Activated naive CD8-positive, alpha-beta T cell treated with anti-CD3 and anti-CD28 coated beads, Interleukin-2, amount 10 ng/mL, durations not matched to agents 7 days and 5 days (primary cell): ENCODE measurements at regions not wholly inside any gene's neighbourhood (a gene's known extent, or its start where the extent isn't known, plus 50 kb on each side); places are given as distances from the start of the nearest gene placed in this dataset.

Source experiments
- ATAC-seq: fragments of 150-1000 bp; cut with Tn5 transposase; one replicate; pipeline ENCODE4 v1.10.0; 2021; ENCODE audit warnings: low read depth, moderate library complexity
- POLR2A ChIA-PET: fragments of 350-600 bp; sonication (Branson Sonifier 250); formaldehyde crosslinking; loops from one replicate; lab custom pipeline; 2021; ENCODE audit warnings: antibody characterized with exemption; lab: Charles Lee
- DNase-seq: peaks from one replicate; pipeline ENCODE4 v3.0.0; 2021
- H3K27ac Mint-ChIP-seq: one replicate; pipeline ENCODE4 v1.8.0; 2022; ENCODE audit warnings: mild to moderate bottlenecking, mixed read lengths
- H3K27me3 Mint-ChIP-seq: one replicate; pipeline ENCODE4 v1.8.0; 2022; ENCODE audit warnings: mild to moderate bottlenecking, moderate library complexity, mixed read lengths
- H3K36me3 Mint-ChIP-seq: one replicate; pipeline ENCODE4 v1.8.0; 2021; ENCODE audit warnings: mild to moderate bottlenecking, mixed read lengths
- H3K4me1 Mint-ChIP-seq: one replicate; pipeline ENCODE4 v1.8.0; 2021; ENCODE audit warnings: mixed read lengths
- H3K4me3 Mint-ChIP-seq: one replicate; pipeline ENCODE4 v1.8.0; 2022; ENCODE audit warnings: mild to moderate bottlenecking, moderate library complexity, mixed read lengths
- H3K9me3 Mint-ChIP-seq: one replicate; pipeline ENCODE4 v1.8.0; 2021; ENCODE audit warnings: mixed read lengths

DNA sequence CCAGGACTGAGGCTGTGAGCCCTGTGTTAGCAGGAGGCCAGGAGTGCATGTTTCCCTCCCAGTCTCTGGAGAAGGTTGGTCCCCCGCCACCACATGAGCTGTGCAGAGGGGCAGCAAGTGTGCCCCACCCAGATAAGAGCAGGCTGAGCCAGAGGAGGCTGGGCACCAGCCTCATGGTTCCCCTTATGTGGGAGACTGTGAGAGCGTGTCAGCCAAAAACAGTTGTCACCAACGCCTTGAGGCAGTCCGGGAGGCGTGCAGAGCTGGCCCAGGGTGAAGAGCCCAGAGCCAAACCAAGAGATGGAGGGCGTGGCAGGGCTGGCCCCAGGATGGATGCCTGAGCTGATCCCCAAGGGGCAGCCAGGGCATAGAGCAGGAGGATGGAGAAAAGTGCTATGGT is 128.7 kb upstream of the GLI2 start:
- no peak overlapping the region for H3K27ac Mint-ChIP-seq
- no peaks in the 10 kb centered on the region for H3K9me3 Mint-ChIP-seq
- no peak overlapping the region for H3K4me3 Mint-ChIP-seq
- DNase-seq (no peak), ATAC-seq (no peak)
- peaks cover 4% of the 10 kb centered on the region for H3K27me3 Mint-ChIP-seq
- peaks cover 3% of the 10 kb centered on the region for H3K4me1 Mint-ChIP-seq
- POLR2A ChIA-PET, result no interaction called here
- H3K36me3 Mint-ChIP-seq, result no peaks in the 10 kb centered on the region

DNA sequence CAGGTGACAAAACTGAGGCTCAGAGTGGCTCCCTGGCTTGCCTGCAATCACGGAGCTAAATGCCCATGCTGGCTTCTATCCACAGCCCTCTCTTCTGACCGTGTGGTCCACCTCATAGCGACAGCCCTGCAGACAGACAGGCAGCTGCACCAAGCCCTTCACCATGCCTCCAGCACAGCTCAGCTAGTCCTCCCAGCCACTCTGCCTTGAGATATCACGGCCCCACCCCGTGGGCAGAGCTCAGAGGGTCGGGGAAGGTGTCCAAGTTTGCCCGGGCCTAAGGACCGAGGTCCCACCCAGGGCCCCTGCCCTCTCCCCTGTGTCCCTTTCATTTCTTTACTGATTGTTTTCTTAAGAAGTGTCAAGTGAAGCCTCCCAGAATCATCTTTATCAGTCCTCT is 128.2 kb upstream of the GLI2 start:
- H3K9me3 Mint-ChIP-seq, result no peaks in the 10 kb centered on the region
- DNase-seq (no peak), ATAC-seq (no peak)
- H3K4me3 Mint-ChIP-seq, result no peak overlapping the region
- peaks cover 3% of the 10 kb centered on the region for H3K4me1 Mint-ChIP-seq
- no peak overlapping the region for H3K27ac Mint-ChIP-seq
- H3K27me3 Mint-ChIP-seq, result peaks cover 4% of the 10 kb centered on the region
- POLR2A ChIA-PET, result no interaction called here
- no peaks in the 10 kb centered on the region for H3K36me3 Mint-ChIP-seq

DNA sequence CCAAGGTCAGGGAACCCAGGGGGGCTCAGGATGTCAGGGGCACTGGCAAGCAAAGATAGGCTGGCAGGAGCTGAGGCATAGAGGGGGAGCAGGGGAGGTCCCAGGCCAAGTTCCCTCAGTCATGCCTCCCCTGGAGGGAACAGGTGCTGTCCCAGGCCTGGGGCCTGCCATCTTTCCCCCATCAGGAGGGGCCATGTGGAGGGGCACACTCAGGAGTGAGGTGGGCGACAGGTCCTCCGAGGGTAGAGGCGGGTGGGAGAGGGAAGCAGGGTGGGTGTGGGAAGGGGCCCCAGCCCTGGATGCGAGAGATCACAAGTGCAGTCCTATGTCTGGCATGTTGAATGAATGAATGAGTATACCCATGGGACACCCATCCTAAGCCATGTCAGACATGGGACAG is 127.7 kb upstream of the GLI2 start:
- Mint-ChIP-seq H3K27me3 (peaks cover 4% of the 10 kb centered on the region), H3K9me3 (no peaks in the 10 kb centered on the region), H3K4me3 (no peak overlapping the region), H3K4me1 (peaks cover 3% of the 10 kb centered on the region), H3K27ac (no peak overlapping the region), H3K36me3 (no peaks in the 10 kb centered on the region)
- POLR2A ChIA-PET, result no interaction called here
- DNase-seq, result no peak
- no peak for ATAC-seq

DNA sequence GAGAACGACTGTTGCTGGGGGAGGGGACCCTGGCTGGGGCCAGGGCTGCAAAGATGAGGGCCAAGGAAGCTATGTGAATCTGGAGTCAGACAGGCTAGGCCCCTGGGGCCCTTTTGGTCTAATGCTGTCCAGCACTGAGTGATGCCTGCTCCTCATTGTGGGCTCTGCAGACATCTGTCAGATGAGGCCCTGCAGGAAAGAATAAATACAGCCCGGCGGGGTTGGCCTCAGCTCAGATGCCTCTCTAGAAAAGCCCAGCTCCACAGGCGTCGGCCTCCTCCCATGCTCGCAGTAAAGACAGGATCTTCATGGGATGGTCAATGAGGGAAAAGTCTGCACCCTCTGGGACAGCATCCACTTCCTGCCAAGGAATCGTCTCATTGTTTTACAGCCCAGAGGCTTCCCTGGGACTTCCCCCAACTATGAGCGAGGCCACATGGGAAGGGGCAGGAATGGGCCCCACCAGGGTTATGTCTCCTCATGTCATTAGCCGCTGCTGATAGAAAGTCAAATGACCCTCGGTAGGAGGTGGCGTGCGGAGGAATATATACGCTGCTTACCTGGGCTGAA is 125.8 kb upstream of the GLI2 start:
- Mint-ChIP-seq H3K27ac (no peak overlapping the region), H3K4me1 (peaks cover 3% of the 10 kb centered on the region)
- POLR2A ChIA-PET, result no interaction called here

DNA sequence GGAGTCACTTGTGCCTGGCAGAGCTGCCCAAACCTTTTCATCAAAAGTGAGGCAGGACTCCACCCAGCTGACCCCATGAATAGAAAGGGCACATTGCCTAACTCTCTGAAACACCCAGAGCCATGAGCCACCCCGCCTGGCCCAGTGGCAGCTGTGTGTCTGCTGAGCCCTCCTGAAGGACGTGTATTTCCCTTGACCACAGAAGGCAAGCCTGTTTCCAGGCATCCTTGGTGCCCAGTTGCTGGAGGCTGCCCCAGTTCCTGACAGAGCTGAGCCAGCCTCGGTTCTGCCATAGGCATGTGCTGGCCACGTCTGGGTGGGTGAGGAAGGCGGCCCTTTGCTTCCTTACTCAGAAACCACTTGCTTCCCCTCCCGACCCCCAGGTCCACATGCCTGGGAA is 124.7 kb upstream of the GLI2 start:
- POLR2A ChIA-PET, result no interaction called here
- H3K4me1 Mint-ChIP-seq, result no peaks in the 10 kb centered on the region
- no peaks in the 10 kb centered on the region for H3K9me3 Mint-ChIP-seq
- H3K27me3 Mint-ChIP-seq, result no peaks in the 10 kb centered on the region
- H3K36me3 Mint-ChIP-seq, result no peaks in the 10 kb centered on the region
- H3K27ac Mint-ChIP-seq, result no peak overlapping the region
- no peak for ATAC-seq
- no peak for DNase-seq
- H3K4me3 Mint-ChIP-seq, result no peak overlapping the region

More for the DNA sequence above, 125.8 kb upstream of the GLI2 start:
- no peaks in the 10 kb centered on the region for H3K9me3 Mint-ChIP-seq
- ATAC-seq (no peak), DNase-seq (no peak)
- no peak overlapping the region for H3K4me3 Mint-ChIP-seq
- H3K27me3 Mint-ChIP-seq, result peaks cover 4% of the 10 kb centered on the region
- H3K36me3 Mint-ChIP-seq, result no peaks in the 10 kb centered on the region

DNA sequence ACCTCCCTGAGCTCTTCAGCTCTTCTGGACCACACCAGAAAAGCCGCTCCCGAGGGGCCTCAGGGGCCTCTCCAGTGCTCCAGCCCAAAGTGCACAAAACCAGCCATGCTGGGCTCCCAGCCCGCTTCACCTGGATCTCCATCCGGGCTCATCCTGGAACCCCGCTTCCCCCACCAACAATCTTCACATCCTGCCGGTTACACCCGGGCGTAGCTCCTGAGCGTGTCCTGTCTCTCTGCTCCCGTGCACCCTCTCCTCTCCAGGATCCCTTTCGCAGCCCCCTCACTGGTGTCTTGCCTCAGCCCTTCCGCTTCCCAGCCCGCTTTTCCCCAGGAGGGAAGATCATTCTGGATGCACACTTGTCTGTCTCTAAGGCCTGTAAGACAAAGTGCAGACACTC is 123.7 kb upstream of the GLI2 start:
- H3K9me3 Mint-ChIP-seq, result no peaks in the 10 kb centered on the region
- no peaks in the 10 kb centered on the region for H3K4me1 Mint-ChIP-seq
- POLR2A ChIA-PET, result no interaction called here
- DNase-seq (no peak), ATAC-seq (no peak)
- H3K4me3 Mint-ChIP-seq, result no peak overlapping the region
- no peaks in the 10 kb centered on the region for H3K36me3 Mint-ChIP-seq
- H3K27ac Mint-ChIP-seq, result no peak overlapping the region
- H3K27me3 Mint-ChIP-seq, result no peaks in the 10 kb centered on the region

DNA sequence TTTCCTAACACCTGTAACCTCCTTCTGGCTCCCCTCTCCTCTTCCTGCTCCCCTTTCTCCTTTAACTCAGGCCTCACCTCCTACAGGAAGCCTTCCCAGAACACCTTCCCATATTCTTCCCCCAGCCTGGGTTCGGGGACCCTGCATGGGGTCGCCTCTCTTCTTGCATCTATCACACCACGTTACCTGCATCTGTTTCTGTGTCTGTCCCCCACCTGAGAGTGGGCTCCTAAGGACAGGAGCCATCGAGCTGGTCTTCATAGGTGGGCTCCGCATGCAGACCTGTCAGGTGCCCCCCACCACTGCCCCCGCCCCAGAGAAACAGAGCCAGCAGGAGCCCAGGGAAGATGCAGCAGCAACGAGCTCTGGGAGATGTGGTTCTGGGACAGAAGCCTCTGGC is 123.2 kb upstream of the GLI2 start:
- Mint-ChIP-seq H3K36me3 (no peaks in the 10 kb centered on the region), H3K4me3 (no peak overlapping the region), H3K27me3 (no peaks in the 10 kb centered on the region), H3K9me3 (no peaks in the 10 kb centered on the region), H3K4me1 (no peaks in the 10 kb centered on the region), H3K27ac (no peak overlapping the region)
- DNase-seq (no peak), ATAC-seq (no peak)
- POLR2A ChIA-PET, result no interaction called here

DNA sequence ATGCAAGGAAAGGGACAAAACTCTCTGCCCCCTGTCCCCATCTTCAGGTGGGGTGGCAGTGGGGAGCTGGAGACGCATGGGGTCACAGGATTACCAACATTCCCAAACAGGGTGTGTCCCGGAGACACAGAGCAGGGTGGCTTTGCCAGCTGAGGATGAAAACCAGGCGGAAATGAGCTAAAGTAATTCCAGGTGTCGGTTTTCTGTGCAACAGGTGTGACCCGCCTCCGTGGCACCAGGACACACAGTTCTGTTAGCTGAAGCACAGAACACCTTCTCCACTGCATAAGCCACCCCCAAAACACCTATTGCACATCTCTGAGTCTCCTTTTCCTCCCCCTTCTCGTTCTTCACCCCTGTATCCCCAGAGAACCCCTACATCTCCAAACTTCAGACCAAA is 122.7 kb upstream of the GLI2 start:
- Mint-ChIP-seq H3K4me3 (no peak overlapping the region), H3K9me3 (no peaks in the 10 kb centered on the region), H3K36me3 (no peaks in the 10 kb centered on the region), H3K27ac (no peak overlapping the region), H3K27me3 (peaks cover under 1% of the 10 kb centered on the region), H3K4me1 (no peaks in the 10 kb centered on the region)
- ATAC-seq (no peak), DNase-seq (no peak)
- POLR2A ChIA-PET, result no interaction called here

DNA sequence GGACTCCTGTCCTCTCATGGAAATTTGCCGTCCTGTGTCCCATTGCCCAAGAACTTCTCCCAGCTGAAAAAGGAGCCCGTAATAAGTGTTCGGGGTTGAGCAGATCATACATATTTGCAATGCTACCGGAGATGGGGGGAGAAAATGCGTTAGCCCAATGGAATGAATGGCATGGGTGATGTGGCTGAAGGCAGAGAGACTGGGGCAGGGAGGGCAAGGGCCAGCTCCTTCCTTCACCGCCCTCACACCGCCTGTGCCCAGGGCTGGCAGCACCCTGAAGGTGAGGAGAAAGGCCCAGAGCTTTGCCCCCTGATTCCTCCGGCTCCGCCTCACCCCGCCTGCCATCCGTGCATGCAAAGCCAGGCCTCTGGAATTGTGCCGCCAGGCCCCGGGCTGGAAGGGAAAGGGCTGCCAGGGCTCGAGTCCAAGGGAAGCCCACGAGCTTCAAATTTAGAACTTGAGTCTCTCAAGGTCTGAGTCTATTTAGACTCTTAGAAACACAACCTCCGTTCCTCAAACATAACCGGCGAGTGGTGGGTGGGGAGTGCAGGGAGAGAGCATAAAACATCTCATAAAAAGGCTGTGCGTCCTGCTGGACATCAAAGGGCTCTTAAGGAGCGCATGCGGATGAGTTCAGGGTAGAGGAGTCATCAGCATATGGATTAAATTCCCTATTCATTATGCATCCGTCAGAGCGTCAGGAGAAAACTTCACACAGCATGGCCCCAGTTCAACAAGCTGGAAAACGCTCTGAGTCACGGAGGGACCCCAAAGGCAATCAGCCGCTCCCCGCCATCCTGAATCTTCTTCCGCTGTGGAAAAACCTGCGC is 121.7 kb upstream of the GLI2 start:
- H3K4me3 Mint-ChIP-seq, result no peak overlapping the region
- H3K36me3 Mint-ChIP-seq, result no peaks in the 10 kb centered on the region
- POLR2A ChIA-PET, result no interaction called here
- DNase-seq (no peak), ATAC-seq (no peak)
- peaks cover 2% of the 10 kb centered on the region for H3K27me3 Mint-ChIP-seq
- H3K9me3 Mint-ChIP-seq, result no peaks in the 10 kb centered on the region
- no peak overlapping the region for H3K27ac Mint-ChIP-seq
- no peaks in the 10 kb centered on the region for H3K4me1 Mint-ChIP-seq

DNA sequence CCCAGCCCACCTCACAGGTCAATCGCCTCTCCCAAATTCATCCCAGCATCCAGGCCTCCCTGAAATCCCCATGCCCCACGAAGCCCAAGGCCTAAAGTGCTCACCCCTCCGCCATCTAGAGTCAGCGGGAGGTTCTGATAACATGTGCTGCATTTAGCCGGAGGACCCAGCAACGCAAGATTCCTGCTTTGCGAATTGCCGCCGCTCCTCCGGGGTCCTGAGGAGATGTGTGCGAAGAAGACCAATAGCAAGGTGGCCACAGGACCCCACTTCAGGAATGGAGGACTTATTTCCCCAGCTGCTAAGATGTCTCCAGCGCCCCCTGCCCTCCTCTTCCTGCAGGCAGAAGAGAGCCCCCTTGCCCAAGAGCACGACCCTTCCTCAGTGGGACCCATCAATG is 120.8 kb upstream of the GLI2 start:
- no peak overlapping the region for H3K4me3 Mint-ChIP-seq
- no peaks in the 10 kb centered on the region for H3K4me1 Mint-ChIP-seq
- H3K27ac Mint-ChIP-seq, result no peak overlapping the region
- H3K36me3 Mint-ChIP-seq, result no peaks in the 10 kb centered on the region
- POLR2A ChIA-PET, result no interaction called here
- DNase-seq (no peak), ATAC-seq (no peak)
- H3K9me3 Mint-ChIP-seq, result no peaks in the 10 kb centered on the region
- peaks cover 2% of the 10 kb centered on the region for H3K27me3 Mint-ChIP-seq

DNA sequence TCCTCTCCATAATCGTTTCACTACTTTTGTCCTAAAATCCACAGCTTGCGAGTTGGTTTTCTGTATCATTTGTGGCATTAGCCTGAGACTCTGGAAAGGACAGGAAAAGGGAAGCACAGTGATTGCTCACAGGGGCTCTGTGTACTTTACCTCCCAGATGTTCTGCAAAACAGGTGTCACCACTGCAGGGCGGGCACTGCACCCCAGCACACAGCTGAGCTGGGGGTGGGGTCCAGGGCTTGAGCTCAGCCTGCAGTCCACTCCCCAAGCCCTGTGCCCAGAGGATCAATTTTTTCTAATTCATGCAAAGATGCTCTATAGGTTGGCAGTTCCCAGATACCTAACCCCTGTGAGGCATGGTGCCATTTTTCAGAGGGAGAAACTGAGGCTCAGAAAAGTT is 119.4 kb upstream of the GLI2 start:
- DNase-seq (no peak), ATAC-seq (no peak)
- H3K9me3 Mint-ChIP-seq, result no peaks in the 10 kb centered on the region
- no peaks in the 10 kb centered on the region for H3K36me3 Mint-ChIP-seq
- H3K4me1 Mint-ChIP-seq, result no peaks in the 10 kb centered on the region
- POLR2A ChIA-PET, result interaction anchor here (0.6 kb wide), 1 partner anchor 104 kb away, joined by 4 read pairs; no protein-coding TSS in a partner anchor
- no peak overlapping the region for H3K27ac Mint-ChIP-seq
- no peak overlapping the region for H3K4me3 Mint-ChIP-seq
- H3K27me3 Mint-ChIP-seq, result peaks cover 2% of the 10 kb centered on the region

DNA sequence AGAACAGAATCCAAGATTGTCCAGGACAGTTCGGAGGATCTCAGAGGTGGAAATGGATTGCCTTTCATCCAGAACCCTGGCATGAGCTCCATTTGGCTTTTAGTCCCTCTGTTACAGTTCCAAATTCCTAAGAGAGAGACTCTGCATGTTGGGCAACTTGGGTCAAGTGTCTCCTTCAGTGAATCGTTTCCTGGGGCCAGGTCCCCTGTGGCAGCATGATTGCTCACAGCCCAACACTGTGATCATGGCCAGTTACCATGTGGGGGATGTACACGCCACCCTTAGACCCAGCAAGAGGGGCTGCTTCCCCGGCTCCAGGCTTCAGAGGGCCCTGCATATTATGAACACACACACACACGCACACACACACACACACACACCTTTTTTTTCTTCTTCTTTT is 118.6 kb upstream of the GLI2 start:
- Mint-ChIP-seq H3K27me3 (peaks cover 2% of the 10 kb centered on the region), H3K4me3 (no peak overlapping the region), H3K27ac (no peak overlapping the region), H3K9me3 (no peaks in the 10 kb centered on the region), H3K4me1 (no peaks in the 10 kb centered on the region), H3K36me3 (no peaks in the 10 kb centered on the region)
- DNase-seq, result no peak
- no peak for ATAC-seq
- POLR2A ChIA-PET, result no interaction called here

DNA sequence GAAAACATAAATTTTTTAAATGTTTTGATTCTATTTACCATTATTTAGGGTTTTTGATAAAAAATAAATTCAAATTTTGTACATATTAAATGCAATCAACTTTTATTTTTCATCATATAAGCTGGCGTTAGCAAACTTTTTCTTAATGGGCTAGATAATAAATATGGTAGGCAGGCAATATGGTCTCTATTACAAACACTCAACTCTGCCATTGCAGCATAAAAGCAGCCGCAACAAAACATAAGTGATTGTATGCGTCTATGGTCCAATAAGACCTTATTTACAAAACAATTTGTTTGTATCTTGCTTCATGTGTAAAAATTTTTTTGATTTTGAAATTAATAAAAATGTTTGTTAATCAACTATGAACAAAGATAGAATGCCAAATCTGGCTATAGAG is 116.8 kb upstream of the GLI2 start:
- H3K36me3 Mint-ChIP-seq, result no peaks in the 10 kb centered on the region
- peaks cover 2% of the 10 kb centered on the region for H3K27me3 Mint-ChIP-seq
- H3K9me3 Mint-ChIP-seq, result peaks cover 1% of the 10 kb centered on the region
- ATAC-seq (no peak), DNase-seq (no peak)
- no peak overlapping the region for H3K27ac Mint-ChIP-seq
- H3K4me1 Mint-ChIP-seq, result no peaks in the 10 kb centered on the region
- H3K4me3 Mint-ChIP-seq, result no peak overlapping the region
- POLR2A ChIA-PET, result no interaction called here

DNA sequence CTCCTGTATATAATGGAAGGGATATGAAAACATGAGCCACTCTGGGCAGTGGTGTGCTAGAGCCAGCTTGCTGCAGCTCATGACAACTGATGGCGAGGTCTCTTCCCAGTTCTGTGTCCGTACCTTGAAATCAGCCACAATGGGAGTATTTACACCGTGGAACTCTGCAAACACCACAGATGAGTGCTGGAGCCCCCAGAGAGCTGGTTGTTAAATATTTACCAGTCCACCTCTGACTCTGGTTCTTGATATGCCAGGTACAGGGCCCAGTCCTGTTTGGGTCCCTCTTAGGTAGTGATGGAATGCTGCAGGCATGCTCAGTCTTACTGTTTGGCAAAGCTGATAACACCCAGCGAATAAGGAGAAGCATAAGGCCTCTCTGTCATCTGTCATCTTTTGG is 116.1 kb upstream of the GLI2 start:
- ATAC-seq (no peak), DNase-seq (no peak)
- Mint-ChIP-seq H3K27ac (no peak overlapping the region), H3K4me3 (no peak overlapping the region), H3K9me3 (peaks cover 1% of the 10 kb centered on the region), H3K27me3 (peaks cover 3% of the 10 kb centered on the region), H3K36me3 (no peaks in the 10 kb centered on the region), H3K4me1 (no peaks in the 10 kb centered on the region)
- POLR2A ChIA-PET, result no interaction called here
